ENCODE measurements at regions not wholly inside any gene's neighbourhood (a gene's known extent, or its start where the extent isn't known, plus 50 kb on each side); places are given as distances from the start of the nearest gene placed in this dataset.

- no peak for DNase-seq
Measured at GRCh38 chr4:58679886-58680285, 1569.7 kb upstream of the IGFBP7 start.

DNA sequence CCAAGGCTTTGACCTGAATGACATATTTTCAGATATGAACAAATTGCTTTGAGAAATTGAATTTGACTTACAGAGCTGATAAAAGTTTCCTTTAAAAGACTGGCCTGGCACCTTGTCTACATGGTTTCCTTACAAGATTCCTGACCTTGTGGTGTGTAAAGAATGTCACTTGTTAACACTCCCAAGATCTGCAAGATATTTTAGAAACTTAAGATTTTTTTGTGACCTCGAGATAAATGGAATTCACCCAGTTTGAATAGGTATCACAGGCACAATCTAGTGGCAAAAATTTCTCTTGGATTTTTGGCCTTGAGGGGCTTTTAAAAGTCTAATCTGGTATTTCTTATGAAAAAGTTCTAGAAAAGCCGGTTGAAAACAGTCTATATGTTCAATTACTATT lies 1568.9 kb upstream of the IGFBP7 start:
- DNase-seq = no peak

DNA sequence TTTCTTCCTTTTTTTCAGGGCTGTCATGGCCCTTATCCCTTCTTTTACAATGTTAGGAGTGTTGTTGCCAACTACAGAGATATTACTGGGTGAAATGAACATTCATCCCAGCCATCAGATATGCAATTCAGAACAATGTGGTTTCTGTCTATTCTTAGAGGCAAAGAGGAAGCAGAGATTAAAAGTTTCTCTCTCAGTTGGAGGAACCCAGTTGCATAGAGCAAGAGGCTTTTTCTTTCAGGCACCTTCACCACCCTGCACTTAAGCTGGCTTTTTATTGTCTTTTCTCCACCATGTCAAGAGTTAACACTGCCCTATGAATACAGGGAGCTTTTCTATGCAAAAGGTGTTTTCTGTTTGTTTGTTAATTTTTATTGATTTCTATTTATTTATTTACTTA lies 1559.6 kb upstream of the IGFBP7 start:
- no peak for DNase-seq

- no peak for DNase-seq
Measured at GRCh38 chr4:58665649-58666048, 1555.5 kb upstream of the IGFBP7 start.

GRCh38 chr4:58658701-58659100 lies 1548.5 kb upstream of the IGFBP7 start:
- no peak for DNase-seq

DNA sequence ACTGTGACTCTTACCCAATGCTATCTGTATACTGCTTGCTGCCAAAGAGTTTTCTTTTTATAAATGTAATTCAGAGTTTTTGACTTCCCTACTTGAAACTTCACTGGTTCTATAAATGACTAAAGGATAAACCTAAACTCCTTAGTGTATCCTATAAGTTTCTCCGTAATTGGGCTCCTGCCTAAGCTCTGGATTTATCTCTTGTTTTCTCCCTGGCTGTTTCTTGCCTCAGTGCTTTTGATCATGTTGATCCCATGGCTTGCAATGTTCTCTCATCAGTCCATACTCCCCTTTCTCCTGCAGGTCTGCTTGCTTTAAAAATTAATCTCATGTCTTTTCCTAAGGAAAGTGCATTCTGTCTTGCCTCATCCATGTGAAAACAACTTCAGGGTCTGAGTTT lies 1543.1 kb upstream of the IGFBP7 start:
- DNase-seq = no peak

GRCh38 chr4:58649226-58649625 lies 1539.0 kb upstream of the IGFBP7 start:
- no peak for DNase-seq

- no peak for DNase-seq
Measured at GRCh38 chr4:58646126-58646525, 1535.9 kb upstream of the IGFBP7 start.

DNA sequence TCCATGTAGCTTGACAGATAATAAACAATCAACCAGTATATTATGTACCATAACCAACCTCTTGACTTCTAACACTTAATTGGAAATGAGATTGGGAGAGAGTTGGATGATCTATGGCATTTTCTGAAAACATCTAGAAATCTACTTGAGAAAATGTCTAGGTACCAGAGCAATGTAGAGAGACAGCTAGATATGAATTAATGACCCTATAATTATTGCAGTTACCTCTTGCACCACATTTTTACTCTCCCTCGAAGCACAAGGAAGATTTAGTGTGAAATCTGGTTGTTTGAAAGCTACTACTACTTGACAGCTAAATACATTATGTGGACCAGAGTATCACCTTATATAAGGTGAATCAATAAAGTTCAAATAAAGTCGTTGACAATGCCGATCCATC lies 1534.4 kb upstream of the IGFBP7 start:
- DNase-seq = no peak

DNA sequence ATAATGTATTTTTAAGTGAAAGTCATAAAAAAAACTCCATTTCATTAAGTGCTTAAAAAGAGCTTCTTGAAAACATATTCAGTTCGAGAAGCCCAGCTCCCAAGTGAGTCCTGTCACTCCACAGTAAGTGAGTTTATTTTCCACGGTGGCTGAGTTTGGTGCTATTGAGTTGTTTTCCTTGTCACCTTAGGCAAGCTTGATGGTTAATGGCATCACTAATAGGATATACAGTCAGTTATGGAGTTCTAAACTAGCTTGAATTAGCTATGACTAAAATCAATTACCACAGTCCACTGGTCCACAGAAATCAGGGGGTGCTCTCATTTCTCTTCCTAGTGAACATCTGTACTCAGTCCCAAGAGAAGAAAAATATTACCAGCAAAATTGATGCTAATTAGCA lies 1526.2 kb upstream of the IGFBP7 start:
- no peak for DNase-seq

DNA sequence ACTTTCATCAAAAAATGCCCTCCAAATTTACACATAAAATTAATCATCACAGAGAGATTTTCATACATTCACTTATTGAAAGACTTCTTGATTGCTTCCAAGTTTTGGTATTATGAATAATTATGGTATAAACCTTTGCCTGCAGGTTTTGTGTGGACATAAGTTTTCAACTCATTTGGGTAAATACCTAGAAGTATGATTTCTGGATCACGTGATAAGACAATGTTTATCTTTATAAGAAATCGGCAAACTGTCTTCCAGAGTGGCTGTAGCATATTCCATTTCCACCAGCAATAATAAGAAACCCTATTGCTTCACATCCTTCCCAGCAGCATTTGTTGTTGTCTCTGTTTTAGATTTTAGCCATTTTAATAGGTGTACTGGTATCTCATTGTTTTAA lies 1507.0 kb upstream of the IGFBP7 start:
- no peak for DNase-seq

GRCh38 chr4:58611012-58611411 lies 1500.8 kb upstream of the IGFBP7 start:
- no peak for DNase-seq

DNA sequence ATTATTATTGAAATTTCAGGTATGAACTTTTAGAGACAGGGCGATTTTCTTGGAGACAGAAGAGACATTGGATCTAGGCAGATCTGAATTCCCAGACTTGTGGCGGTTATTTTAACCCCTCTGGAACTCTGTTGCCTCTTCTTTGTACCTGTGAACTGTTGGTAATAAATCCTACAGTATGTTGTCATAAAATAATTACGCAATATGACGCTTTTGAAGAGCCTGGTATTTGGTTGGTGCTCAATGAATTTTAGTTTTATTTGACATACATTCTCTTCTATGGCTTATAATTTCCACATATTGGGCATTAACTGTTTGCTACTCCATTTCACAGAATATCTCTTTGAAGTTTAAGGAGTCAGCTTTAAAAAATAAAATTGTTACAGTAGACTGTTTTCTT lies 1496.1 kb upstream of the IGFBP7 start:
- no peak for DNase-seq

GRCh38 chr4:58603951-58604350 lies 1493.8 kb upstream of the IGFBP7 start:
- no peak for DNase-seq

- DNase-seq = no peak
Measured at GRCh38 chr4:58602731-58603359, 1492.7 kb upstream of the IGFBP7 start.

DNA sequence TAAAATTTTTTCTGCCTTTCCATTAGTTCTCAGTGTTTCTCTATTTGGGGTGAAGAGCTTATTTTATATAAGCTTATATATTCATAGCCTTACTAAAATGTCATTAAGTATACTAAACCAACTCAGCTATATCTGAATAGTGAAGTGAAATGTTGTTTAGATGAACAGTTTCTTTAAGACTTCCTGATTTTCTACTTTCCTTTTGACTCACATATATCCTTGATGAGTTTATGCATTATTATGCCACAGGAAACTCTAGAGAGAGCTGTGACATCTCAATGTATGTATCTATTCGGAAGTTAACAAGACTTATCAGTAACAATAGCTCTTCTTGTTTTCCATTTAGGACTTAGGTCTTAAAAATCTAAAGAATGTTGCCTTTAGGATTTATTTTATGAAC lies 1491.8 kb upstream of the IGFBP7 start:
- DNase-seq = no peak

DNA sequence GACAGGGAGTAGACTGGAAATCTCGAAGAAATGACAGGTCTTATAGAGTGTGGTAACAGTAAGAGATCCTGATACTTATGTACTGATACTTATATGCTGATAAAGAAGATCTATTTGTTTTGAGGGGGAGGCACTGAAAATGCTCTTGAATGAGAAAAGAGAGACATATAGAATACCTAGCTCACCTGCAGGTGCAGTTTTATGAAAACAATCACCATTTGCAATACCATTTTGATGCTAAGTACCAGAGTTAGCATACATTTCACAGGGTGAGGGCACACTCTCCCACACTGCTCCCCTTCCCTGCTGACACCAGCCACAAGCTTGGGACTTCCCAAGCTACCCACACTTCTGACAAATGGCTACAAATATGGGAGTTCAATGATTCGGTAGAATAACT lies 1490.1 kb upstream of the IGFBP7 start:
- no peak for DNase-seq

GRCh38 chr4:58590722-58591121 lies 1480.5 kb upstream of the IGFBP7 start:
- DNase-seq = no peak

DNA sequence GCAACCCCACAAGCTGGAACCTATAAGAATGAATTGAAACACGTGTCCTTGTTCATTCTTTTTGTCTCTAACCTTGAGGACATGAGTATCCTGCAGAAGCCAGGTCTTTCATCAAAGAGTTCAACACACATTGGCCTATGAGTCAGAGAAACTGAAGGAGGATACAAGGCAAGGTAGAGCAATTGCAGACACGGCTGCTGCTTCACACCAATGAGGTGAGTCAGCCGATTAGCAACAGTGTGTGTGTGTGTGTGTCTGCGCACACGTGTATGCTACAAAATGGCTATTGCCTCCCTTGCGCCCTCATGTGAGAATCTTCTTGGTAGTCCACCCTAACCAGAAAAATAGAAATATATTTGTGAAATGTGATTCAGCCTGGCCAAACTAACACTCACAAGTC lies 1477.7 kb upstream of the IGFBP7 start:
- DNase-seq = no peak

GRCh38 chr4:58566260-58566659 lies 1456.1 kb upstream of the IGFBP7 start:
- DNase-seq = no peak

DNA sequence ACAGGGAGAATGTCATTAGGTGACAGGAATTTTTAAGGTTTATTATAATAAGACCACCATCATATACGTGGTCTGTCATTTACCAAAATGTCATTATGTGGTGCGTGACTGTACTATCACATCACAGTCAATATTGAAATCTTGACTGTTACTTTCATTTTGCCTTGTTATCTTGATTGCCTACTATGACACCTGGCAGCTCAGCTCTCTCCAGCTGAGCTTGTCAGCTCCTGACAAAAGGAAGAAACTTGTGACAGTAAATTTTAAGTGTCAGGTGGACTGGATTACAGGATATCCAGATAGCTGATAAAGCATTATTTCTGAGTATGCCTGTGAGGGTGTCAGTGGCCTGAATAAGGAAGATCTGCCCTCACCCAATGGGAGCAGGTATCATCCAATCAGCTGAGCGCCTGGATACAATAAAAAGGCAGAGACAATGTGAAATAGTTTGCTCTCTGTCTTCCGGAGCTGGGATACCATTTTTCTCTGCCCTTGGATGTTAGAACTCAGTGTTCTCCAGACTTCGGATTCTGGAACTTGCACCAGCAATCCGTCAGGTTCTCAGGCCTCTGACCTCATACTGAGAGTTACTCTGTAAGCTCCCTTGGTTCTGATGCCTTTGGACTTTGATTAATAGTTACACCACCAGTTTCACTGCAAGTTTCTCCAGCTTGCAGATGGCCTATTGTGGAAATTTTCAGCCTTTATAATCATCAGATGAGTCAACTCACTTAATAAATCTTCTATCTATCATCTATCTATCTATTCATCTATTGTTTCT lies 1454.7 kb upstream of the IGFBP7 start:
- DNase-seq = no peak

GRCh38 chr4:58561170-58561569 lies 1451.0 kb upstream of the IGFBP7 start:
- DNase-seq = no peak

GRCh38 chr4:58560736-58561135 lies 1450.6 kb upstream of the IGFBP7 start:
- DNase-seq = no peak

DNA sequence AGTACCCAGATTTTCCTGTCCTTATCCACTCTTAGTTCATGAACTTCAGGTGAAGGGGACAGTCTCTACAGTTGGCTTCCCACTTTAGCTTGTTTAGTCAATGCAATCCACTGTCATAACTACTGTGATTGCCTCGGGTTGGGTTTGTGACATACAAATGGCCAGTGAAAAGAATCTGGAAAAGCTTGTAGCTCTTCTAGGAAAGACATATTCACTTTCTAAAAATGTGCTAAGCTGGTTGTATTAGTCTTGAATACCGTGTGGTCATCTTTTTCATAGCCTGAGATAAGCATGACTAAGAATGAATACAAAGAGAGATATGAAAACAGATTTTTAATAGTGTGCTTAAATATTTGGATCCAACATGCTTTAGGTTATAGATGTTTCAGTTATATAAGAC lies 1443.5 kb upstream of the IGFBP7 start:
- no peak for DNase-seq

DNA sequence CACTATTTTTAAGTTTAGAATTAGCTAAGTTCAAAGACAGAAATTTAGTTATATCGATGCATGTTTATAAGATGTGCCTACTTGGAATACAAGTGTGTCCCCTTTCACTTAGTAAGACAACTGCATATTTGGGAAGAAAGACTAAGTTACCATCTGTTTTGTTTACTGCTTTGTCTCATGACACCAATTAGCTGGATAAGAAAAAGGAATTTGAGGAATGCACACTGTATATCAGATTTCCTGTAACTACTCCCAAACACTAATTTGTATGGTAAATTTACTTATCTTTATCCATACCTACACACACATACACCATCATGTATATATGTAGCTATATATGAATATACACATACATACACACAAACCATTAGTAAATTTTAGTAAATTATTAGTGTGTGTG lies 1442.8 kb upstream of the IGFBP7 start:
- DNase-seq = no peak
